ENCODE measurements at regions not wholly inside any gene's neighbourhood (a gene's known extent, or its start where the extent isn't known, plus 50 kb on each side); places are given as distances from the start of the nearest gene placed in this dataset.

- no peak overlapping the region for H3K4me3 ChIP-seq (replicated peaks in 1 of 3; ENCODE audit: low read depth in 2 of 3, low read length in 3 of 3)
- TF ChIP-seq CTCF (IDR thresholded peaks at IDR 0.05) = no peak
- 33% methylated on average over 1 of the region's 1 CpG for WGBS (ENCODE audit: insufficient coverage)
Measured at GRCh38 chr14:28975084-28975483, 208.5 kb downstream of the FOXG1 start.

GRCh38 chr14:28982228-28982627 is 215.6 kb downstream of the FOXG1 start:
- no peaks in the 10 kb centered on the region for H3K27me3 Mint-ChIP-seq (ENCODE audit: low read depth in 3 of 3)
- Histone ChIP-seq H3K79me2 (ENCODE audit: insufficient read depth, low read length) (no peaks in the 10 kb centered on the region), H2AFZ (ENCODE audit: insufficient read depth, low read depth, low read length, poor library complexity, severe bottlenecking) (no peak overlapping the region), H3K4me1 (ENCODE audit: control insufficient read depth in 1 of 2, insufficient read depth in 2 of 2, low read length in 2 of 2) (no peaks in the 10 kb centered on the region), H3K4me2 (replicated peaks; ENCODE audit: extremely low read depth, low read length, poor library complexity, severe bottlenecking) (no peak overlapping the region), H3K36me3 (replicated peaks in 1 of 2; ENCODE audit: control insufficient read depth in 1 of 2, insufficient read depth in 2 of 2, low read length in 2 of 2) (no peaks in the 10 kb centered on the region), H3K27ac (ENCODE audit: low read depth in 1 of 2, low read length in 2 of 2) (no peak overlapping the region), H3K27me3 (ENCODE audit: control insufficient read depth in 2 of 2, insufficient read depth in 2 of 2, low read length in 2 of 2) (no peaks in the 10 kb centered on the region), H4K20me1 (ENCODE audit: insufficient read depth, low read length) (no peaks in the 10 kb centered on the region), H3K9ac (ENCODE audit: insufficient read depth, low read length, poor library complexity, severe bottlenecking) (no peak overlapping the region), H3K9me3 (replicated peaks in 1 of 2; ENCODE audit: control insufficient read depth in 1 of 2, insufficient read depth in 1 of 2, low read length in 2 of 2) (peaks cover 0 to 3% of the 10 kb centered on the region in 2 donors), H3K4me3 (replicated peaks in 1 of 3; ENCODE audit: low read depth in 2 of 3, low read length in 3 of 3) (no peak overlapping the region)
- H3K27ac Mint-ChIP-seq = no peak overlapping the region
- H3K4me3 Mint-ChIP-seq = no peak overlapping the region
- H3K36me3 Mint-ChIP-seq = no peaks in the 10 kb centered on the region
- H3K9me3 Mint-ChIP-seq = peaks cover 0 to 4% (median 0%) of the 10 kb centered on the region in 7 donors
- no CpG with 5 or more reads among the region's 2 CpGs for WGBS (ENCODE audit: insufficient coverage)
- no peaks in the 10 kb centered on the region for H3K4me1 Mint-ChIP-seq
- TF ChIP-seq CTCF (IDR thresholded peaks at IDR 0.05) = no peak
- intact Hi-C loops (cut with micrococcal nuclease) = no loop called here
- DNase-seq = no peak

More at GRCh38 chr14:28975084-28975483, 208.5 kb downstream of the FOXG1 start:
- Histone ChIP-seq H4K20me1 (ENCODE audit: insufficient read depth, low read length) (no peaks in the 10 kb centered on the region), H2AFZ (ENCODE audit: insufficient read depth, low read depth, low read length, poor library complexity, severe bottlenecking) (no peak overlapping the region), H3K4me1 (ENCODE audit: control insufficient read depth in 1 of 2, insufficient read depth in 2 of 2, low read length in 2 of 2) (no peaks in the 10 kb centered on the region), H3K79me2 (ENCODE audit: insufficient read depth, low read length) (no peaks in the 10 kb centered on the region), H3K36me3 (replicated peaks in 1 of 2; ENCODE audit: control insufficient read depth in 1 of 2, insufficient read depth in 2 of 2, low read length in 2 of 2) (no peaks in the 10 kb centered on the region), H3K27ac (ENCODE audit: low read depth in 1 of 2, low read length in 2 of 2) (no peak overlapping the region), H3K27me3 (ENCODE audit: control insufficient read depth in 2 of 2, insufficient read depth in 2 of 2, low read length in 2 of 2) (no peaks in the 10 kb centered on the region), H3K4me2 (replicated peaks; ENCODE audit: extremely low read depth, low read length, poor library complexity, severe bottlenecking) (no peak overlapping the region), H3K9ac (ENCODE audit: insufficient read depth, low read length, poor library complexity, severe bottlenecking) (no peak overlapping the region), H3K9me3 (replicated peaks in 1 of 2; ENCODE audit: control insufficient read depth in 1 of 2, insufficient read depth in 1 of 2, low read length in 2 of 2) (no peaks in the 10 kb centered on the region)
- Mint-ChIP-seq H3K36me3 (no peaks in the 10 kb centered on the region), H3K9me3 (peaks cover 0 to 10% (median 0%) of the 10 kb centered on the region in 7 donors), H3K27ac (no peak overlapping the region), H3K27me3 (ENCODE audit: low read depth in 3 of 3) (peaks cover 0 to 2% (median 0%) of the 10 kb centered on the region in 3 donors), H3K4me3 (no peak overlapping the region), H3K4me1 (no peaks in the 10 kb centered on the region)
- intact Hi-C loops (cut with micrococcal nuclease) = no loop called here
- no peak for DNase-seq
